Lower leg skin (tissue), 4 donors: ENCODE measurements at regions not wholly inside any gene's neighbourhood (a gene's known extent, or its start where the extent isn't known, plus 50 kb on each side); places are given as distances from the start of the nearest gene placed in this dataset.
"Not testable (repeated sequence)": the region's sequence is repeated elsewhere in the genome, so short reads cannot be mapped to it uniquely, and the experiment has no call there.

Experiments
- DNase-seq, 2 donors: peaks; one replicate each; pipeline ENCODE4 v3.0.0-alpha.2; 2019; ENCODE audit warnings: low spot score in 2 of 2
- H3K4me3 ChIP-seq: fragments of 200-600 bp; sonication (generic); 2 replicates; pipeline ENCODE4 v1.5.1; 2017; ENCODE audit warnings: mild to moderate bottlenecking, low read depth; ENCODE audit not compliant: poor library complexity, severe bottlenecking
- POLR2A ChIP-seq, 2 donors: fragments of 450-650 bp; IDR thresholded peaks; one replicate each; pipeline ENCODE4 v1.6.1; 2016 to 2017; ENCODE audit warnings: antibody characterized with exemption in 2 of 2, mild to moderate bottlenecking in 1 of 2, moderate library complexity in 1 of 2
- WGBS, 2 donors: methylation state at CpG; one replicate each; pipeline ENCODE4 v1.1.5; 2018; 5-methylcytosine and 5-hydroxymethylcytosine counted together
- intact Hi-C: fragments of 100-400 bp; cut with DNase I; formaldehyde crosslinking; loops from one replicate; pipeline ENCODE4 v1.15.0; 2023; ENCODE audit warnings: low total_unique reads
- TF ChIP-seq, protein P1 (sequence below), 3 donors: fragments of 450-650 bp; IDR thresholded peaks; one replicate each; pipeline ENCODE4 v1.5.1; 2016; ENCODE audit warnings: antibody characterized with exemption in 3 of 3, mild to moderate bottlenecking in 3 of 3, moderate library complexity in 2 of 3

GRCh38 chr3:40895109-40895508, 304.2 kb upstream of the CTNNB1 start:
- intact Hi-C loops, result no loop called here
- H3K4me3 ChIP-seq, result no peak overlapping the region
- no peak for TF ChIP-seq POLR2A (IDR thresholded peaks at IDR 0.05)
- TF ChIP-seq, protein P1, sequence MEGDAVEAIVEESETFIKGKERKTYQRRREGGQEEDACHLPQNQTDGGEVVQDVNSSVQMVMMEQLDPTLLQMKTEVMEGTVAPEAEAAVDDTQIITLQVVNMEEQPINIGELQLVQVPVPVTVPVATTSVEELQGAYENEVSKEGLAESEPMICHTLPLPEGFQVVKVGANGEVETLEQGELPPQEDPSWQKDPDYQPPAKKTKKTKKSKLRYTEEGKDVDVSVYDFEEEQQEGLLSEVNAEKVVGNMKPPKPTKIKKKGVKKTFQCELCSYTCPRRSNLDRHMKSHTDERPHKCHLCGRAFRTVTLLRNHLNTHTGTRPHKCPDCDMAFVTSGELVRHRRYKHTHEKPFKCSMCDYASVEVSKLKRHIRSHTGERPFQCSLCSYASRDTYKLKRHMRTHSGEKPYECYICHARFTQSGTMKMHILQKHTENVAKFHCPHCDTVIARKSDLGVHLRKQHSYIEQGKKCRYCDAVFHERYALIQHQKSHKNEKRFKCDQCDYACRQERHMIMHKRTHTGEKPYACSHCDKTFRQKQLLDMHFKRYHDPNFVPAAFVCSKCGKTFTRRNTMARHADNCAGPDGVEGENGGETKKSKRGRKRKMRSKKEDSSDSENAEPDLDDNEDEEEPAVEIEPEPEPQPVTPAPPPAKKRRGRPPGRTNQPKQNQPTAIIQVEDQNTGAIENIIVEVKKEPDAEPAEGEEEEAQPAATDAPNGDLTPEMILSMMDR (IDR thresholded peaks at IDR 0.05), result no peak
- DNase-seq, result no peak
- WGBS, 2 donors, result 73 to 75% methylated on average over 4 of the region's 4 CpGs

GRCh38 chr3:40899286-40899712, 300.0 kb upstream of the CTNNB1 start:
- DNase-seq, result no peak
- WGBS, 2 donors, result 47 to 59% methylated on average over 4 of the region's 4 CpGs
- H3K4me3 ChIP-seq, result no peak overlapping the region
- intact Hi-C loops, result no loop called here
- no peak for TF ChIP-seq POLR2A (IDR thresholded peaks at IDR 0.05)
- TF ChIP-seq, protein P1 (IDR thresholded peaks at IDR 0.05), result no peak

GRCh38 chr3:40901298-40901697, 298.0 kb upstream of the CTNNB1 start:
- WGBS, 2 donors, result 57 to 76% methylated on average over 3 of the region's 3 CpGs
- intact Hi-C loops, result no loop called here
- TF ChIP-seq POLR2A (IDR thresholded peaks at IDR 0.05), result no peak
- TF ChIP-seq, protein P1 (IDR thresholded peaks at IDR 0.05), result no peak
- DNase-seq, result no peak
- H3K4me3 ChIP-seq, result no peak overlapping the region

DNA sequence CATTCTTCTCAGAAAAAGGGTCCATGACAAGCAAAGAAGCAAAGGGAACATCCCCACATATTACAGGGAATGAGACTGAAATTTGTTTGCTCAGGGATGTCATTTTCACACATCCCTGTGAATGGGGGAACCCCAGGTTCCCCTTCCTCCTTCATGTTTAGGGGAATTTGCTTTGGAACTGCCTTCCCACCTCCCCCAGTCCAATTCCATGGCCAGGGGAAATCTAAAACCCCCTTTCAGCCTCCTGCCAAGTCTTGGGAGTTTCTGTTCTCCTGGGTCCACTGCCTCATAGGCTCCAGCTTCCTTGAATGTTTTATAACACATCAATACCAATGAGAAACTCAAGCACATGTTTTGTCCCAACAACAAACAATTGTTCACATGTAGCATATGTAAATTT, 297.5 kb upstream of the CTNNB1 start:
- H3K4me3 ChIP-seq, result no peak overlapping the region
- DNase-seq, result no peak
- TF ChIP-seq, protein P1 (IDR thresholded peaks at IDR 0.05), result no peak
- TF ChIP-seq POLR2A (IDR thresholded peaks at IDR 0.05), result no peak
- intact Hi-C loops, result no loop called here

- 64 to 65% methylated on average over 25 to 26 of the region's 26 CpGs for WGBS, 2 donors
- intact Hi-C loops, DNase-seq: not testable (repeated sequence)
These were observed 291.3 kb upstream of the CTNNB1 start for GRCh38 chr3:40907907-40908465.

DNA sequence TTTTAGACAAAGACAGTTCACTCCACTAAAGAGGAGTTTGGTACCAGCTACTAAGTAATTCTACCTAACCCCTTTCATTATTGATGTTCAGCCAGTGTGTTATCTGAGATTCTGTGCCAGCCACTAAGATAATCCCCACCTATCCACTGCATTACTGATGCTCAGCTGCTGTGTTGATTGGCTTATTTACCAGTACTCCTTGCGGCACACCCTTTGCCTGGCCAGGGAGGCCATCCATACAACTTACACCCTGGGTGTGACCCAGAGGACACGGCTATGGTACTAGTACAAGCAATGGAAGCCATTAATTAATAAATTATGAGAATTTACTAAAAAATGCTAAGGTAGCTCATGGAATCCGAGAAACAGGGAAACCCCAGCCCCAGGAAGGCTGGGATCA, 290.7 kb upstream of the CTNNB1 start:
- WGBS, 2 donors, result 90 to 91% methylated on average over 3 of the region's 3 CpGs
- intact Hi-C loops, result no loop called here

More at GRCh38 chr3:40907907-40908465, 291.3 kb upstream of the CTNNB1 start:
- not testable (repeated sequence) for H3K4me3 ChIP-seq

More for the DNA sequence above, 290.7 kb upstream of the CTNNB1 start:
- TF ChIP-seq, protein P1 (IDR thresholded peaks at IDR 0.05), result no peak
- TF ChIP-seq POLR2A (IDR thresholded peaks at IDR 0.05), result no peak
- H3K4me3 ChIP-seq, result no peak overlapping the region
- DNase-seq, result no peak
